GM19463 (cell line): ENCODE measurements at regions not wholly inside any gene's neighbourhood (a gene's known extent, or its start where the extent isn't known, plus 50 kb on each side); places are given as distances from the start of the nearest gene placed in this dataset.
"Not testable (repeated sequence)": the region's sequence is repeated elsewhere in the genome, so short reads cannot be mapped to it uniquely, and the experiment has no call there.

ENCODE experiments used
- ATAC-seq: cut with Tn5 transposase; IDR thresholded peaks from one replicate; pipeline ENCODE4 v1.9.1; 2021; ENCODE audit warnings: mild to moderate bottlenecking, moderate library complexity; ENCODE audit not compliant: unreplicated experiment

DNA sequence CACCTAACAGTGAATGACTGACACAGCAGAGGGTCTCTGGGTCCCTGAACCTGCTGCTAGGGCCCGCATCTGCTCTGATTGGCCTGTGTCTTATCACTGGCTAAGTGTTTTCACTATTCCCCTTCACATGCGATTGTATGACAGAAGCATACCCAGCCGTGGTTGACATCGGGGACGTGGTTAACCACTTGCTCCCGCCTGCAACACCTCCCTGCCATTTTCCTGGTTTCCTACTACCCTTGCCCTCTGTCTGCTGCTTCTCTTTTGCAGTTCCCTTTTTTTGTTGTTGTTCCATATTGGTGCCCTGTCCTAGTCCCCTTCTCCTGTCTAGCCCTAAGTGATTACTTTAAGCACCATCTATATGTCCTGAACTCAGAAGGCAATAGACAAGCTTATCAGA, 177.0 kb downstream of the RGS9 start:
- ATAC-seq: no peak

DNA sequence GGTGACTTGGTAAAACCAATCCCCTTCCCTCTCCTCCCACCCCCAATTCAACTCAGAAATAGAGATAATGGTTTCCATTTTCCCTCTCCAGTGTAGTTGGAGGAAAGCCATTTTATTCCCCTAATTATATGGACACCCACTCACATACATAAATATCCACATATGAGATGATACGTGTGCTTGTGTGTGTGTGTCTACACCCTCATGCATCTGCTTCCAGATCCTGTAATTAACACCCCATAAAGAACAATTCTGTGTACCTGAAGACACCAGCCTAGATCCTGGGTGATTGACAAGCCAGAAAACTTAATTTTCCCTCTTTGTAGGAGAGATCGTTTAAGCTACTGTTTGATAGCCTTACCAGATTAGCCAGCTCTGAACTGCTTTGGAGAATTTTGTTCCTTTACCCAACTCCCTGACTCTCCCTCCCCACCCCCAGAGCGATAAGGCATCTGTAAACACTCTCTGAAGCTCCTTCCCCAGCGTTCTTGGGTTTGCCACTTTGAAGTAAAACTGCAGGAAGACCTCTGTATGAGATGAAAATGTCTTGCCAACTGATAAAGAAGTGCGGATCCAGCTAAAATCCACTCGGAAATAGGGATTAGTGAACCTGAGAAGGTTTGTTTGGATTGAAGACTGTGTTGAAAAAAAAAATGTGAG, 175.7 kb downstream of the RGS9 start:
- no peak for ATAC-seq

DNA sequence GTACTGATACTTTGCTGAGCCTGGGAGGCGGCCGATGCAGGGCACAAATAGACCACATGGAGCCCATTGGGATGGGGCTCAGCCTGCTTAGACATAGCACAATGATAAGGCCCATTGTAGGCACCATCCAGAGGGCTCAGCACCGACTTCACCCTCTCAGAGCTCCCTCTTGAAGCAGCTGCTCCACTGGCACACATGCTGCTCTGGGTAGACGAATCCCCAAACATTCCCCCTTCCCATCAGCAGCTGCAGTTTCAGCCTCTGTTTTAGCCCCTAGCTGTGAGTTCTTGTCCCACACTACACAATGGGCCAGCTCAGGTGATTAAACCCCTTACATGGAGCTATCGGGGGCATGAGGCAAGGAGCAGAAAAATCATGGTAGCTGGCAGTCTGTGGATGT, 174.1 kb downstream of the RGS9 start:
- ATAC-seq: no peak

DNA sequence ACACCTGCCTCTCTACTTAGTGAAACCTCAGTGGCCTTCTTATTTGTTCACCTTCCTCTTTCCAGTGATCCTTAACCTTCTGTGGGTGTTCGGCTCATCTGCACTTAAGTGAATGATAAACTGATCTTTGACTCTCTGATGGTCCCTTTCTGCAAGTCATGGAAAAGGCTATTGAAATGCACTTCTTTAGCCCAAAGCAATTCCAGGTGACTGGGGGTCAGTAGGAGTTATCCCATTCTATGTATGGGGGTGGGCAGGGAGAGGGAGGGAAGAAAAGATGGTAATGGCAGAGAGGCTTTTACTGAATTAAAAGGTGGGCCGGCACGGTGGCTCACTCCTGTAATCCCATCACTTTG, 170.8 kb downstream of the RGS9 start:
- no peak for ATAC-seq

- no peak for ATAC-seq
These were observed 170.2 kb downstream of the RGS9 start for GRCh38 chr17:65307081-65307960.

- no peak for ATAC-seq
These were observed 168.6 kb downstream of the RGS9 start for GRCh38 chr17:65305778-65306177.

GRCh38 chr17:65305116-65305515, 167.9 kb downstream of the RGS9 start:
- no peak for ATAC-seq

DNA sequence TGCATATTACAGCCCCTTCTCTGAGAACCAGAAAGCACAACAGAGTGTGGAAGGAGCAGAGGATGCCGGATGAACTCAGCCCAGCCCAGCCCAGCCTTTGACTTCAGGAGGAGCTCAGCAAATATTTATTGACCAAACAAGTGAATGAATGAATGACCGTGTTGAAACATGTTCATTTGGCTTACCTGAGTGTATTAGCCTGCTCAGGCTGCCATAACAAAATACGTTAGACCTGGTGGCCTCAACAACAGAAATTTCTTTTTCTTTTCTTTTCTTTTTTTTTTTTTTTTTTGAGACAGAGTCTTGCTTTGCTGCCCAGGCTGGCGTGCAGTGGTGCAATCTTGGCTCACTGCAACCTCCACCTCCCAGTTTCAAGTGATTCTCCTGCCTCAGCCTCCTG, 164.7 kb downstream of the RGS9 start:
- ATAC-seq: not testable (repeated sequence)

DNA sequence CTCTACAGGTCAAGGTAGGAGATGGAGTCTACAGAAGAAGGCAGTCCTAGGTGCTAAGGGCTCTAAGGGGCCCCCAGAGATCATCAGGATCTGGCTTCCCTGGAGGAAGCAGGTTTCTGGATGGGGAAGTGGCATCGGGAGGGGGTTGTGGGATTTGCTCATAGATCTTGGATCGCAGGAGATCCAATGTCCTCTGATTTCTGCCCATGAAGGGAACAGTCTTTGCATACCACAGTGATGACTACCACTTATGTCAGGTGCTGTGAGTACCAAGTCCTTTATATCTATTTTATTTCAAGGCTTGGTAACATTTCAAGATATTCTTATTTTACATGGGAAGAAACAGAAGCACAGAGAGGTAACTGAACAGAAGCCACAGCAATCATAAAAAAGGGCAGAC, 164.0 kb downstream of the RGS9 start:
- no peak for ATAC-seq

DNA sequence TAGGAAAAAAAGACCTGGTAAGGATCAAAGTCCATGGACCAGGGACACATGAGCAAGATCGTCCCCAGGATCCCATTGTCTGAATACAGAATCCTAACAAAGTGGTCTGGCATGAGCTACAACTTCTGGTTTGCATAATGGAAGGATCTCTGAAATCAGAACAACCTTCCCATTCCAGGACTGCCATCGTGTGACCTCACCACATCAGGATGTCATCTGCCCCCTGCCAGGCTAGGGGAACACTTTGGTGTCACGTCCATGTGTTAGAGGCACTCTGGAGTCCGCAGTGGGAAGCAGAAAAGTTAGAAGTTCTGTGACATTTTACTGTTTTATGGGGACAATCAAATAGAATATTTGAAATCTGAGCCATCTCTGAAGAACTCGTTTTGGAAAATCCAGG, 160.7 kb downstream of the RGS9 start:
- no peak for ATAC-seq

- ATAC-seq: no peak
These were observed 160.2 kb downstream of the RGS9 start for GRCh38 chr17:65297384-65297783.

DNA sequence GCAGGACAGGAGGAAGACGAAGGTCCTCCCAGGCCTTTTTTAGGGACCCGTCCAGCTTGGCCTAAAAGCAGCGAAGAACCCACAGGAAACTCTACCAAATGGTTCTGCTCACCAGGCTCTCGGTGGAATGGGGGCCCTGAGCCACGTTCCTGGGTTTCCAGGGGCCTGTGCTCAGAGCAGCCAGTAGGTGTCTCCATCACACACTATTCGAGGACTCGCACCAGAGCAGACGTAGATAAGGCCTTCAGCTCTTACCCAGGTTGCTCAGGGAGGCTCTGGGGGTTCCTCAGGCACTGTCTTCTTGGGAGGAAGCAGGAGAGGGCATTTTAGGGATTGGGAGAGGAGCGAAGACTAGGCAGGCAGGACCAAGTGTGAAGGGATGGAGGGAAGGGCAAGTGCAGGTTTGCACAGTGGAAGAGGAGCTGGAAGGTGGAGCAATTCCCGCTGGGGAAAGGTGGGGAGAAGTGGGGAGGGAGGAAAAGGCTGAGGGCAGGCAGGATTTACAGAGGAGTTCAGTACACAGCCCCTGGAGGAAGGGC, 157.1 kb downstream of the RGS9 start:
- ATAC-seq: peak; percentile 54

DNA sequence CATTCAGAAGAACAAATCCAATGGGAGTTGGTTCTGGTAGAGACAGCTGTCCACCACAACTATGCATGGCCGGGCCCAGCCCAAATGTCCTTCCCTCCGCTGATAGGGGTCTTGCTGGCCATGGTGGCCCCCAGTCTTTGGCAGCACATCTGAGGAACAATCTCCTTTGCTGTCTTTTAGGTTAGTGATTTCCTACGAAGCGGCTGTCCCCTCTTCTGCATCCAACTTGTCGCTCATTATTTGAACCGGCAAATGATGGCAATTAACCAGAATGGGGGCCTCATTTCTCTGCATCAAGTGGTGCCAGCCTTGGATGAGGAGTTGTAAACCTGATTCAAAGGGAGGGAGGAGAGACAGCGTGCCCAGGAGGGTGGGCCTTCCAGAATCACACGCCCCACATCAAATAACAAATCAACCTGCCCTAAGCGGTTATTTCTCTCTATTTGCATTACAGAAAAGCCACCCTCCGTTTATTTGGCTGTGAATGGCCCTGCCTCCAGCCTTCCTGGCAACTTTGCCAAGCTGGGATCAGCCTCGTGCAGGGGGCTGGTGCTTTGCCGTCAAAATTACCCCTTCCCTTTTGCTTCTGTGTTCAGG, 156.5 kb downstream of the RGS9 start:
- no peak for ATAC-seq

DNA sequence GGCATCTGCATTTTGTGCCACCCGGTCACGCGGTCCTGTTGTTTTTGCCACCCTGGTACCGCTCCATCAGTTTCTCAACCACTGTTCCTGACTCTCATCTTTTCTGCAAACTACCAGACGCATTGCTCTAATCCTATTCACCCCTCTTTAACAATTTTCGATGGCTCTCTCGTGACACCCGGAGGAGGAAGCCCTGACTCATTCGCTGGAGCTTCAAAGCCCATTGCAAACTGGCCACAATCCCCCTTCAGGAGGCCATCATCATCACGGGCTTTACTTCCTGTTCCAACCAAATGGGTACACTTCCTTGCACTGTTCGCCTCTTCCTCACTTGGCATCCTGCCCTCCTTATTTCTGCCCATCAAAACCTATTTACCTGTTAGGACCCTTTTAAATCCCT, 155.3 kb downstream of the RGS9 start:
- no peak for ATAC-seq

DNA sequence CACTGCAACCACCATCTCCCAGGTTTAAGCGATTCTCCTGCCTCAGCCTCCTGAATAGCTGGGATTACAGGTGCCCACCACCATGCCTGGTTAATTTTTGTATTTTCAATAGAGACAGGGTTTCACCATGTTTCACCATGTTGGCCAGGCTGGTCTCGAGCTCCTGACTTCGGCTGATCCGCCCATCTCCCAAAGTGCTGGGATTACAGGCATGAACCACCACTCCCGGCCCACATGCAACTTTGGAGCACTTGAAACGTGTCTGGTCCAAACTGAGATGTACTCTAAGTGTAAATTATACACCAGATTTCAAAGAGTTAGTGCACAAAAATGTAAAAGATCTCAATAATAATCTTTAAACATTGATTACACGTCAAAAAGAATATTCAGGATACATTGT, 154.1 kb downstream of the RGS9 start:
- ATAC-seq: not testable (repeated sequence)

DNA sequence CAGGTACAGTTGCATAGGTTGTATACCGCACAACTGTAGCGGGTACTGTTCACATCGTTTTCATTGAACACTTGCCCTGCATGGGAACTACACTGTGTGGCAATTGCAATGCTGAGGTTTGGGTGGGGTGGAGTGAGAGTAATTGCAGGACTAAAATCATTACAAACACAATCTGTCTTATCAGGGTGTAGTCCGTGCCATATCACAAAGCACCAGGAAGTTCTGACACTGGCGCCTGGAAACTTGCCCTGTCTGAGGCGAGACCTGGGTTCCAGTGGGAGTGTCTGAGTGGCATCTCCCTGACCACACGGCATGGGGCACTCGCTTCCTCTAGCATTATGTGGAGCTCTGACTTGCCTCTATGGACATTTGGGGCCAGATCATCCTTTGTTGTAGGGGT, 153.4 kb downstream of the RGS9 start:
- ATAC-seq: no peak

- ATAC-seq: no peak
These were observed 152.9 kb downstream of the RGS9 start for GRCh38 chr17:65290056-65290455.

DNA sequence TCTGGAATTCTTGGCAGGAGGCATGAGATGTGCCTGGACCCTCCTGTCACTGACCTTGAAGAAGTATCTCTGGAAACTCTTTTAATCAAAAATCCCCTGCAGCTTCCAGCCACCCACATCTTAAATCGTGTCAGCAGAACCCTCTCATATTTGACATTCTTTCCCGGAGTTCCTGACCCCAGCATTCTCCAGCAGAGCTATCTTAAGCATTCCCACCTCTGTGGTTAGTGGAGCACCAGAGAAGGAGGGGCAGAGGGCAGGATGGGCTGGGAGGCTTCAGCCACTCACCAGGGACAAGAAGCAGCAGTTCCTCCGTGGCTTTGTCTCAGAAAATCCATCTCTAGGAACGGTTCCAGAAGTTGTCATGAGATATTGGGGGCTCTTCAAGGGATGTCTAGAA, 149.9 kb downstream of the RGS9 start:
- ATAC-seq: no peak

GRCh38 chr17:65283704-65284103, 146.5 kb downstream of the RGS9 start:
- ATAC-seq: no peak

DNA sequence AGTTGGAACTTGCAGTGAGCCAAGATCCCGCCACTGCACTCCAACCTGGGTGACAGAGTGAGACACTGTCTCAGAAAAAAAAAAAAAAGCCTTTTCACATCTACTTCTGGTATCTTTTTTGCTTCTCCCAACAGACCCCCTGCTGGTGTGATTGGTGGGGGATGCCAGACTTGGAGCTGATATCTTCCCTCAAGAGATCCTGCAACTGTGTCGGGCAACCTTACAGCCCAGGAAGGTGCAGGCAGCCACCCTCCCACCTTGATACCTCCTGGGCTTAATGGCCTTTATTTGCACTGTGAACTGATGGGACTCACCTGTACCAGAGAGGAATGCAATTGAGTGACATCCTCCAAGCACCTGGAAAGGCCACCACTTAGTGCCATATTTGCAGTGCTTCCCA, 142.3 kb downstream of the RGS9 start:
- ATAC-seq: no peak

DNA sequence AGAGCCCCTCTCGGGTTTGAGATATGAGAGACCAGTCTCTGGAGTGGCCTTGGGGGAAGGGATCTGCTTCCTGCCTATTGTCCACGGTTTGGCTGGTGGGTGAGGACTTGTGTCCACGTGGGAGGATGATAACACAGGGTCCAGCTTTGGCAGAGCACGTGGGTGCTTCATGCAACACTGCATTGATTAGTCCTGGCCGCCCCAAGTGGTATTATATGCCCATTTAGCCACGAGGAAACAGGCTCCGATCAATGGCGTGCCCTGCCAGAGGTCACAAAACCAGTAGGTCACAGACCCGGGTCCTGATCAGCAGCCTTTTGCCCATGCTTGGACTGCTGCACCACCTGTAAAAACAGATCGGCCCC, 141.6 kb downstream of the RGS9 start:
- ATAC-seq: no peak
